ENCODE measurements at regions not wholly inside any gene's neighbourhood (a gene's known extent, or its start where the extent isn't known, plus 50 kb on each side); places are given as distances from the start of the nearest gene placed in this dataset.

GRCh38 chr4:147307896-147308674 lies 172.8 kb upstream of the EDNRA start:
- DNase-seq (ENCODE audit: low spot score): no peak
- Mint-ChIP-seq H3K4me3 (no peak overlapping the region), H3K4me1 (ENCODE audit: low read depth) (no peaks in the 10 kb centered on the region), H3K27ac (no peak overlapping the region), H3K27me3 (ENCODE audit: insufficient read depth) (peaks cover 2% of the 10 kb centered on the region), H3K36me3 (ENCODE audit: low read depth) (no peaks in the 10 kb centered on the region), H3K9me3 (no peaks in the 10 kb centered on the region)
- intact Hi-C loops (cut with micrococcal nuclease): no loop called here

GRCh38 chr4:147309434-147309833 lies 171.5 kb upstream of the EDNRA start:
- no peak for DNase-seq (ENCODE audit: low spot score)
- Mint-ChIP-seq H3K4me1 (ENCODE audit: low read depth) (no peaks in the 10 kb centered on the region), H3K27ac (no peak overlapping the region), H3K9me3 (no peaks in the 10 kb centered on the region), H3K27me3 (ENCODE audit: insufficient read depth) (peaks cover 2% of the 10 kb centered on the region), H3K36me3 (ENCODE audit: low read depth) (no peaks in the 10 kb centered on the region), H3K4me3 (no peak overlapping the region)
- intact Hi-C loops (cut with micrococcal nuclease): no loop called here

- intact Hi-C loops (cut with micrococcal nuclease): no loop called here
- Mint-ChIP-seq H3K27ac (no peak overlapping the region), H3K27me3 (ENCODE audit: insufficient read depth) (peaks cover 2% of the 10 kb centered on the region), H3K4me1 (ENCODE audit: low read depth) (no peaks in the 10 kb centered on the region), H3K4me3 (no peak overlapping the region), H3K9me3 (no peaks in the 10 kb centered on the region), H3K36me3 (ENCODE audit: low read depth) (no peaks in the 10 kb centered on the region)
- DNase-seq (ENCODE audit: low spot score): no peak
Observed at GRCh38 chr4:147310312-147310711, 170.6 kb upstream of the EDNRA start.

- Mint-ChIP-seq H3K4me1 (ENCODE audit: low read depth) (no peaks in the 10 kb centered on the region), H3K27ac (no peak overlapping the region), H3K27me3 (ENCODE audit: insufficient read depth) (peaks cover 3% of the 10 kb centered on the region), H3K36me3 (ENCODE audit: low read depth) (no peaks in the 10 kb centered on the region), H3K9me3 (no peaks in the 10 kb centered on the region), H3K4me3 (no peak overlapping the region)
- intact Hi-C loops (cut with micrococcal nuclease): no loop called here
- no peak for DNase-seq (ENCODE audit: low spot score)
Observed at GRCh38 chr4:147311956-147312355, 168.9 kb upstream of the EDNRA start.

- Mint-ChIP-seq H3K27ac (no peak overlapping the region), H3K4me1 (ENCODE audit: low read depth) (no peaks in the 10 kb centered on the region), H3K4me3 (no peak overlapping the region), H3K36me3 (ENCODE audit: low read depth) (no peaks in the 10 kb centered on the region), H3K9me3 (no peaks in the 10 kb centered on the region), H3K27me3 (ENCODE audit: insufficient read depth) (peaks cover 3% of the 10 kb centered on the region)
- intact Hi-C loops (cut with micrococcal nuclease): no loop called here
- no peak for DNase-seq (ENCODE audit: low spot score)
Observed at GRCh38 chr4:147312376-147313046, 168.4 kb upstream of the EDNRA start.

GRCh38 chr4:147313108-147313507 lies 167.8 kb upstream of the EDNRA start:
- intact Hi-C loops (cut with micrococcal nuclease): no loop called here
- H3K27ac Mint-ChIP-seq: no peak overlapping the region
- no peaks in the 10 kb centered on the region for H3K4me1 Mint-ChIP-seq (ENCODE audit: low read depth)

GRCh38 chr4:147318586-147318985 lies 162.3 kb upstream of the EDNRA start:
- Mint-ChIP-seq H3K36me3 (ENCODE audit: low read depth) (no peaks in the 10 kb centered on the region), H3K4me1 (ENCODE audit: low read depth) (no peaks in the 10 kb centered on the region), H3K9me3 (no peaks in the 10 kb centered on the region), H3K27ac (no peak overlapping the region), H3K4me3 (no peak overlapping the region), H3K27me3 (ENCODE audit: insufficient read depth) (peaks cover 2% of the 10 kb centered on the region)
- intact Hi-C loops (cut with micrococcal nuclease): no loop called here
- DNase-seq (ENCODE audit: low spot score): no peak

More at GRCh38 chr4:147313108-147313507, 167.8 kb upstream of the EDNRA start:
- no peak overlapping the region for H3K4me3 Mint-ChIP-seq
- no peak for DNase-seq (ENCODE audit: low spot score)
- peaks cover 3% of the 10 kb centered on the region for H3K27me3 Mint-ChIP-seq (ENCODE audit: insufficient read depth)
- H3K9me3 Mint-ChIP-seq: no peaks in the 10 kb centered on the region
- no peaks in the 10 kb centered on the region for H3K36me3 Mint-ChIP-seq (ENCODE audit: low read depth)

- Mint-ChIP-seq H3K9me3 (no peaks in the 10 kb centered on the region), H3K4me1 (ENCODE audit: low read depth) (no peaks in the 10 kb centered on the region), H3K4me3 (no peak overlapping the region), H3K36me3 (ENCODE audit: low read depth) (no peaks in the 10 kb centered on the region), H3K27me3 (ENCODE audit: insufficient read depth) (no peaks in the 10 kb centered on the region), H3K27ac (no peak overlapping the region)
- intact Hi-C loops (cut with micrococcal nuclease): no loop called here
- no peak for DNase-seq (ENCODE audit: low spot score)
Observed at GRCh38 chr4:147325571-147325981, 155.3 kb upstream of the EDNRA start.

- Mint-ChIP-seq H3K4me3 (no peak overlapping the region), H3K9me3 (no peaks in the 10 kb centered on the region), H3K4me1 (ENCODE audit: low read depth) (no peaks in the 10 kb centered on the region), H3K27ac (no peak overlapping the region), H3K27me3 (ENCODE audit: insufficient read depth) (no peaks in the 10 kb centered on the region), H3K36me3 (ENCODE audit: low read depth) (no peaks in the 10 kb centered on the region)
- no peak for DNase-seq (ENCODE audit: low spot score)
- intact Hi-C loops (cut with micrococcal nuclease): no loop called here
Observed at GRCh38 chr4:147326591-147326990, 154.3 kb upstream of the EDNRA start.

- no peak overlapping the region for H3K27ac Mint-ChIP-seq
- intact Hi-C loops (cut with micrococcal nuclease): no loop called here
- H3K9me3 Mint-ChIP-seq: no peaks in the 10 kb centered on the region
- H3K27me3 Mint-ChIP-seq (ENCODE audit: insufficient read depth): no peaks in the 10 kb centered on the region
- no peaks in the 10 kb centered on the region for H3K4me1 Mint-ChIP-seq (ENCODE audit: low read depth)
- H3K4me3 Mint-ChIP-seq: no peak overlapping the region
- DNase-seq (ENCODE audit: low spot score): no peak
- no peaks in the 10 kb centered on the region for H3K36me3 Mint-ChIP-seq (ENCODE audit: low read depth)
Observed at GRCh38 chr4:147327322-147327721, 153.6 kb upstream of the EDNRA start.

- H3K27ac Mint-ChIP-seq: no peak overlapping the region
- no peaks in the 10 kb centered on the region for H3K36me3 Mint-ChIP-seq (ENCODE audit: low read depth)
- H3K4me3 Mint-ChIP-seq: no peak overlapping the region
- H3K27me3 Mint-ChIP-seq (ENCODE audit: insufficient read depth): no peaks in the 10 kb centered on the region
- intact Hi-C loops (cut with micrococcal nuclease): no loop called here
- no peak for DNase-seq (ENCODE audit: low spot score)
- no peaks in the 10 kb centered on the region for H3K9me3 Mint-ChIP-seq
- no peaks in the 10 kb centered on the region for H3K4me1 Mint-ChIP-seq (ENCODE audit: low read depth)
Observed at GRCh38 chr4:147328189-147328588, 152.7 kb upstream of the EDNRA start.

GRCh38 chr4:147328756-147329446 lies 152.0 kb upstream of the EDNRA start:
- no peaks in the 10 kb centered on the region for H3K36me3 Mint-ChIP-seq (ENCODE audit: low read depth)
- intact Hi-C loops (cut with micrococcal nuclease): no loop called here
- no peaks in the 10 kb centered on the region for H3K9me3 Mint-ChIP-seq
- H3K4me1 Mint-ChIP-seq (ENCODE audit: low read depth): no peaks in the 10 kb centered on the region
- H3K4me3 Mint-ChIP-seq: no peak overlapping the region
- H3K27me3 Mint-ChIP-seq (ENCODE audit: insufficient read depth): no peaks in the 10 kb centered on the region
- H3K27ac Mint-ChIP-seq: no peak overlapping the region
- DNase-seq (ENCODE audit: low spot score): no peak

- no peak overlapping the region for H3K27ac Mint-ChIP-seq
- no peaks in the 10 kb centered on the region for H3K27me3 Mint-ChIP-seq (ENCODE audit: insufficient read depth)
- no peak for DNase-seq (ENCODE audit: low spot score)
- H3K36me3 Mint-ChIP-seq (ENCODE audit: low read depth): no peaks in the 10 kb centered on the region
- intact Hi-C loops (cut with micrococcal nuclease): no loop called here
- no peaks in the 10 kb centered on the region for H3K4me1 Mint-ChIP-seq (ENCODE audit: low read depth)
- H3K9me3 Mint-ChIP-seq: no peaks in the 10 kb centered on the region
- H3K4me3 Mint-ChIP-seq: no peak overlapping the region
Observed at GRCh38 chr4:147332091-147332490, 148.8 kb upstream of the EDNRA start.
